MG63 (cell line): ENCODE measurements at regions not wholly inside any gene's neighbourhood (a gene's known extent, or its start where the extent isn't known, plus 50 kb on each side); places are given as distances from the start of the nearest gene placed in this dataset.

Experiments used
- DNase-seq: peaks from one replicate; pipeline ENCODE4 v3.0.0-alpha.2; 2020
- H3K27me3 ChIP-seq: fragments of 250-450 bp; sonication (Bioruptor Pico); 2 replicates; pipeline ENCODE4 v1.5.1; 2020; ENCODE audit warnings: mild to moderate bottlenecking, moderate library complexity
- H3K36me3 ChIP-seq: fragments of 250-450 bp; sonication (Bioruptor Pico); 2 replicates; pipeline ENCODE4 v1.5.1; 2020; ENCODE audit warnings: mild to moderate bottlenecking, moderate library complexity
- H3K4me3 ChIP-seq: fragments of 250-450 bp; sonication (Bioruptor Pico); 2 replicates; pipeline ENCODE4 v1.5.1; 2020; ENCODE audit warnings: mild to moderate bottlenecking, moderate library complexity
- H3K9me3 ChIP-seq: fragments of 250-450 bp; sonication (Bioruptor Pico); 2 replicates; pipeline ENCODE4 v1.5.1; 2020; ENCODE audit warnings: mild to moderate bottlenecking, moderate library complexity

GRCh38 chr4:162347156-162347841 is 183.5 kb upstream of the FSTL5 start:
- Histone ChIP-seq H3K36me3 (no peaks in the 10 kb centered on the region), H3K27me3 (no peaks in the 10 kb centered on the region), H3K9me3 (no peaks in the 10 kb centered on the region; the same call in 1 of the 2 replicates), H3K4me3 (no peak overlapping the region)
- no peak for DNase-seq

GRCh38 chr4:162343967-162344366 is 180.2 kb upstream of the FSTL5 start:
- no peaks in the 10 kb centered on the region for H3K27me3 ChIP-seq
- DNase-seq: no peak

GRCh38 chr4:162341533-162341932 is 177.7 kb upstream of the FSTL5 start:
- Histone ChIP-seq H3K36me3 (no peaks in the 10 kb centered on the region), H3K27me3 (no peaks in the 10 kb centered on the region), H3K9me3 (no peaks in the 10 kb centered on the region; the same call in 1 of the 2 replicates), H3K4me3 (no peak overlapping the region)
- DNase-seq: no peak

More at GRCh38 chr4:162343967-162344366, 180.2 kb upstream of the FSTL5 start:
- H3K36me3 ChIP-seq: no peaks in the 10 kb centered on the region
- no peak overlapping the region for H3K4me3 ChIP-seq
- no peaks in the 10 kb centered on the region; the same call in 1 of the 2 replicates for H3K9me3 ChIP-seq

DNA sequence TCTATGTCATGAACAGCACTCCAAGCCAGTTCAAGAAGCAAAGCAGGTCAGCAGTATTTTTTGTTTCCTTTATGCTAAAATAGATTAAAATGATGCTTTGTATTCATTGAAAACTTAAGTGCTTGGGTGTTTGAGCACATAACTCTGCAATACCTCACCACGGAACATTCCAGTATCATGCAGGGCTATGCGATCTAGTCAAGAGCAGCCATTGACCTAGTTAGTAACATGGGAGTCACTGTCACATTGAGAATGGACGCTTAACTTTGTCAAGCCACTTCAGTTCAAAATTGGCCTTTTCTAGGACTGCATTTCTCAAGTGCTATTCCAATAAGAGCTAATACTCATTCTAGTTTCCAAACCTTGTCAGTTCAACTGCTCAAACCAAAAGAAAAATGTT is 160.1 kb upstream of the FSTL5 start:
- Histone ChIP-seq H3K9me3 (no peaks in the 10 kb centered on the region), H3K4me3 (no peak overlapping the region), H3K36me3 (no peaks in the 10 kb centered on the region), H3K27me3 (no peaks in the 10 kb centered on the region)
- DNase-seq: no peak

DNA sequence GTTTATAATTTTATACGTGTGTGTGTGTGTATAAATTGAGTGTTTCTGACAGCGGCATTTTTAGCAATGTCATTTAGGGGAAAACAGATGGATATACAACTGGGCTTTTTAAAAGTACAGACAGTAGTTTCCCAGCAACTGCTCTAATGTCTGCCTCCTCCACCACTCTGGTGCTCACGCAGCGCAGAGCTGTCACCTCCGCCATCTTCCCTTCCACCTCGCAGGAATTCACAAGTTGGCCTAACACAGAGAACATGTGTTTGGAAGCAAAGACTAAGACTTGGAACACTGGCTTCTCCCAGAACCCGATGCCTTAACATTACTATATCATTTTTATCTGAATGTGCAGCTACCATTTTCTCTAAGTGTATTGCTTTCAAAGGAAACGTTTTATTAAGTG is 158.3 kb upstream of the FSTL5 start:
- no peak for DNase-seq
- Histone ChIP-seq H3K9me3 (no peaks in the 10 kb centered on the region), H3K36me3 (no peaks in the 10 kb centered on the region), H3K27me3 (no peaks in the 10 kb centered on the region), H3K4me3 (no peak overlapping the region)

- Histone ChIP-seq H3K4me3 (no peak overlapping the region), H3K27me3 (no peaks in the 10 kb centered on the region), H3K36me3 (no peaks in the 10 kb centered on the region), H3K9me3 (no peaks in the 10 kb centered on the region)
- no peak for DNase-seq
Measured at GRCh38 chr4:162285753-162286152, 122.0 kb upstream of the FSTL5 start.

GRCh38 chr4:162282684-162283083 is 118.9 kb upstream of the FSTL5 start:
- no peaks in the 10 kb centered on the region for H3K27me3 ChIP-seq
- H3K36me3 ChIP-seq: no peaks in the 10 kb centered on the region
- no peaks in the 10 kb centered on the region for H3K9me3 ChIP-seq
- no peak for DNase-seq
- no peak overlapping the region for H3K4me3 ChIP-seq

DNA sequence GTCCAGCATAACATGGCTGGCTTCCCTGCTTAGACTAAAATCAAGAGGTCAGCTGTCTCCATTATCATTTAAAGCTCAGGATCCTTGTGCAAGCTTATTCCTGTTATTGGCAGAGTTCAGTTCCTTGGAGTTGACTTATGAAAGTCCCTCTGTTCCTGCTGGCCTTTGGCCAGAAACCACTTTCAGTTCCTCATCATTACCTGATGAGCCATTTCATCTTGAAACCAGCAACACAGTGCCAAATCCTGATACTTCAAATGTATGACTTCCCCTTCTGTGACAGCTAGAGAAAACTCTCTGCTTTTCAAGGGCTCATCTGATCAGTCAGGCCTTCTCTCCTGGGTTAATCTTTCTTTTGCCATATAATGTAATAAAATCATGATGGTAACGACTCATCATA is 110.6 kb upstream of the FSTL5 start:
- DNase-seq: no peak
- no peaks in the 10 kb centered on the region for H3K9me3 ChIP-seq
- H3K36me3 ChIP-seq: no peaks in the 10 kb centered on the region
- H3K27me3 ChIP-seq: no peaks in the 10 kb centered on the region
- no peak overlapping the region for H3K4me3 ChIP-seq

- no peak for DNase-seq
Measured at GRCh38 chr4:162272215-162272614, 108.4 kb upstream of the FSTL5 start.

DNA sequence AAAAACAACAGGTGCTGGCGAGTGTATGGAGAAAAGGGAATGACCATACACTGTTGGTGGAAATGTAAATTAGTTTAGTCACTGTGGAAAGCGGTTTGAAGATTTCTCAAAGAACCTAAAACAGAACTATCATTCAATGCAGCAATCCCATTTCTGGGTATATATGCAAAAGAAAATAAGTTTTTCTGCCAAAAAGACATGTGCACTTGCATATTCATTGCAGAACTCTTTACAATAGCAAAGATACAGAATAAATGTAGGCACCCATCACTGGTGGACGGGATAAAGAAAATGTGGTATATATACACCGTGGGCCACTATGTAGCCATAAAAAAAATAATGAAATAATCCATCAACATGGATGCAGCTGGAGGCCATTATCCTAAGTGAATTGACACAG is 105.1 kb upstream of the FSTL5 start:
- Histone ChIP-seq H3K36me3 (no peaks in the 10 kb centered on the region), H3K27me3 (no peaks in the 10 kb centered on the region), H3K4me3 (no peak overlapping the region), H3K9me3 (peaks cover 5% of the 10 kb centered on the region; the same call in 1 of the 2 replicates)
- no peak for DNase-seq

More at GRCh38 chr4:162272215-162272614, 108.4 kb upstream of the FSTL5 start:
- Histone ChIP-seq H3K9me3 (no peaks in the 10 kb centered on the region), H3K36me3 (no peaks in the 10 kb centered on the region), H3K4me3 (no peak overlapping the region), H3K27me3 (no peaks in the 10 kb centered on the region)

- peaks cover 5% of the 10 kb centered on the region; the same call in 1 of the 2 replicates for H3K9me3 ChIP-seq
- no peaks in the 10 kb centered on the region for H3K36me3 ChIP-seq
- no peaks in the 10 kb centered on the region for H3K27me3 ChIP-seq
- no peak for DNase-seq
- no peak overlapping the region for H3K4me3 ChIP-seq
Measured at GRCh38 chr4:162265802-162266201, 102.0 kb upstream of the FSTL5 start.

DNA sequence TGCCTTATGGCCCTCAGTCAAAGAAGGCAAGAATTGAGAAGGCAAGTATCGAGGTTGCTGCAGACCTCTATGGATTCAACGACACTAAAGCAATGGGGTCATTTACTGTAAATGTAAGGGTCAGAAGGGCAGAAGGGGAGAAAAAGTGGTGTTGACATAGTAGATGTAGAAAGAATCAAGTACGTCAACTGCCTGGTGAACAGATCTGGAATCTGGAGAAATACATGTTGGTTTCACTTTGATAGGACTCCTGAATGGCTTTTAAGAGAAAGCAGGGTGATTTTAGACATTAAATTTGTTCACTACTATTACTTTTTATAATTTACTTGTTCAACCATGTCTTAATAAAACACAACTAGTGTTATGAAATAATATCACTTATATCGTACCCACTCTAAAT is 81.3 kb upstream of the FSTL5 start:
- no peaks in the 10 kb centered on the region for H3K9me3 ChIP-seq
- no peak overlapping the region for H3K4me3 ChIP-seq
- no peaks in the 10 kb centered on the region for H3K36me3 ChIP-seq
- no peak for DNase-seq
- H3K27me3 ChIP-seq: no peaks in the 10 kb centered on the region

DNA sequence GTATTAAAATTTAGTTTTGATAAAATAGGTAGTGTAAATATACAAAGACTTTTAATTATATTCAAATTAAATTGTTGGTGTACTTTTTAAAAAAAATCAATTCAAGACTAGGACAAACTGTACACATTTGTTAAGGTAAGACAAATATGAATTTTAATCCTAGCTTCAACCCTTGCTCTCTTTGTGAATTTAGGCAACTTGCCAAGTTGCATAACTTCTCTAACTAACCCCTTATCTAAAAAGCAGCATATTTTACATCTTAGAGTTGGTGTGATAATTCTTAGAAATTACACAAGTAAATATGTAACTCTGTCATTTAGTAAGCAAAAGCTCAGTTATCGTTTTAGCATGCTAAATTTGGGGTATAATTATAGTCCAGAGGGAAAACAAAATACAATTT is 78.1 kb upstream of the FSTL5 start:
- no peak for DNase-seq
- no peaks in the 10 kb centered on the region for H3K9me3 ChIP-seq
- no peak overlapping the region for H3K4me3 ChIP-seq
- no peaks in the 10 kb centered on the region for H3K27me3 ChIP-seq
- no peaks in the 10 kb centered on the region for H3K36me3 ChIP-seq

DNA sequence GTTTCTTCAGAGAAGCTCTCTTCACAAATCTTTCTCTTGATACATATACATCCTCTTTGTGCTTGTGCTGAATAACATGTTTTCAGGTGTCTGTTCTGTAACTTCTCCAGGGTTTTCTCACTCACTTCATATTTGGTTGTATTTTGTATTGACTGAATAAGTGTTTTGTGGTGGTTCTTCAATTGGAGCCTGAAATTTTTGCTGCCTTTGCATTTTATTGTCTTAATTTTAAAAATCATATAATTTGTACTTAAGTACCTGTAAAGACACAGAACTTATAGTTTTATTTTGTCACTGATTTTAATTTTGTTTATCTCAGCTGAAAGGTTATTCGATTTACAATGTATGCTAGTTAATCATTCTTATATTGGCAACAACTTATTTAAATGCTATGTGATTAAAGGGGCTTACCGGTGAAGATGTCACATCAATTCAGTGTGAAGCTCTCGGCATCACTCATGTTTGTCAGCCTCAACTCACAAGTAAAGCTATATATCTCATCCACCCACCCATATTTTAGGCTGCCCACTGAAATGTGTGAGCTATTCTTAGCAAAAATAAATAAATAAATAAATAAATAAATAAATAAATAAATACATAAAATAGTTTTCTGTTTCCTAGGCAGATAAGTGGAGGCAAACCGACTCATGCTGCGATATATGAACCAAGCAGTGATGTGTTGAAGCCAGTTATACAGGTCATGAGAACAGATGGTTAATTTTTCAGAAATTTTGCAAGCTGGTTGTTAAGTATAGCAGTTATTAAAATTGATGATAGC is 76.4 kb upstream of the FSTL5 start:
- H3K27me3 ChIP-seq: no peaks in the 10 kb centered on the region
- H3K36me3 ChIP-seq: no peaks in the 10 kb centered on the region
- no peaks in the 10 kb centered on the region for H3K9me3 ChIP-seq
- no peak overlapping the region for H3K4me3 ChIP-seq
- DNase-seq: no peak

DNA sequence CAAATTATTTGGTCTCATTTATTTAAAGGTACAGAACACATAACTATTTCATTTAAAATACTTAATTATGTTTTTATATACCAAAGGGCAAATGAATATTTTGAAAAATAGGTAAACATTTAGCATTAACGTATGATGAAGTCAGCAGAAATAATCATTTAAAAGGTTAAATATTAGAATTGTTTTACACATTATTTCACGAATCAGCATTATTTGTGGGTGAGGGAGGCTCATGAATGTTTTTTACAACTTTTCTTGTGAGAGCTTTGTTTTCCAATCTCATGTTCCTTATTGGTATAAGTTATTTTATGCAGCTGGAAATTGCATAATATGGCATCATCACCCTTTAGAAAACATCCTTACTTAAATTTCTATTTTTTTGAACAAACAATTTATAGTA is 73.9 kb upstream of the FSTL5 start:
- no peak for DNase-seq
- H3K27me3 ChIP-seq: no peaks in the 10 kb centered on the region
- H3K4me3 ChIP-seq: no peak overlapping the region
- H3K9me3 ChIP-seq: no peaks in the 10 kb centered on the region
- no peaks in the 10 kb centered on the region for H3K36me3 ChIP-seq

DNA sequence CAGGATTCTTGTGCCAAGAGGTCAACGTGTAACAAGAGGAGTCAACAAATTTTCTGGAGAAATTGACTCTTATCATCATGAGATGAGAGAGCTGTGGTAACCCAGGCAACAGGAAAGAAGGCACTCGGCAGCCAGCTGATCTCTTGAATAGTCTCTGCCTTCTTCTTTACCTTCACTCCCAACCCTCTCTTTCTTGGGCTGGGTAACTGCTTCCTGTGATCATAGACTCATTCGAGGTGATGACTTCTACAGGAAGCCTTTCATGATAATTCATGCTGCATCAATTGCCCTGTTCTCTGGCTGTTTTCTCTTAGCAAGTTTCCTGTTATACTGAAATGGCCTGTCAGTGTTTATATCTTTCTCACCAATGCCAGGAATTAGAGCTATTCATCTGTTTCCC is 70.8 kb upstream of the FSTL5 start:
- Histone ChIP-seq H3K9me3 (no peaks in the 10 kb centered on the region), H3K27me3 (no peaks in the 10 kb centered on the region), H3K36me3 (no peaks in the 10 kb centered on the region), H3K4me3 (no peak overlapping the region)
- DNase-seq: no peak

GRCh38 chr4:162232349-162232748 is 68.5 kb upstream of the FSTL5 start:
- H3K27me3 ChIP-seq: no peaks in the 10 kb centered on the region
- no peak overlapping the region for H3K4me3 ChIP-seq
- no peak for DNase-seq
- no peaks in the 10 kb centered on the region for H3K9me3 ChIP-seq
- H3K36me3 ChIP-seq: no peaks in the 10 kb centered on the region

- no peaks in the 10 kb centered on the region for H3K36me3 ChIP-seq
- H3K4me3 ChIP-seq: no peak overlapping the region
- no peak for DNase-seq
- H3K27me3 ChIP-seq: no peaks in the 10 kb centered on the region
- H3K9me3 ChIP-seq: no peaks in the 10 kb centered on the region
Measured at GRCh38 chr4:162229670-162230069, 65.9 kb upstream of the FSTL5 start.
